NB4 (cell line): ENCODE measurements at regions not wholly inside any gene's neighbourhood (a gene's known extent, or its start where the extent isn't known, plus 50 kb on each side); places are given as distances from the start of the nearest gene placed in this dataset.

Source experiments
- CTCF ChIP-seq: IDR thresholded peaks from one replicate; pipeline ENCODE4 v1.5.1; 2012; ENCODE audit warnings: low read depth, low read length
- MAX ChIP-seq: IDR thresholded peaks from 2 replicates; pipeline ENCODE4 v1.6.1; 2011; ENCODE audit warnings: low read depth, low read length
- MYC ChIP-seq: IDR thresholded peaks from 2 replicates; pipeline ENCODE4 v1.6.1; 2011; ENCODE audit warnings: low read depth, low read length
- POLR2A ChIP-seq: IDR thresholded peaks from 2 replicates; pipeline ENCODE4 v1.6.1; 2011; ENCODE audit warnings: mild to moderate bottlenecking; ENCODE audit not compliant: insufficient read length; ENCODE audit errors: extremely low read depth

- TF ChIP-seq MYC (no peak), CTCF (no peak), POLR2A (no peak), MAX (no peak)
Observed at GRCh38 chr16:31785126-31785525, 88.5 kb upstream of the ZNF267 start.
